ENCODE measurements at regions not wholly inside any gene's neighbourhood (a gene's known extent, or its start where the extent isn't known, plus 50 kb on each side); places are given as distances from the start of the nearest gene placed in this dataset.
A peak's percentile ranks its signal among the peaks of the same experiment; 100 is the strongest.

DNA sequence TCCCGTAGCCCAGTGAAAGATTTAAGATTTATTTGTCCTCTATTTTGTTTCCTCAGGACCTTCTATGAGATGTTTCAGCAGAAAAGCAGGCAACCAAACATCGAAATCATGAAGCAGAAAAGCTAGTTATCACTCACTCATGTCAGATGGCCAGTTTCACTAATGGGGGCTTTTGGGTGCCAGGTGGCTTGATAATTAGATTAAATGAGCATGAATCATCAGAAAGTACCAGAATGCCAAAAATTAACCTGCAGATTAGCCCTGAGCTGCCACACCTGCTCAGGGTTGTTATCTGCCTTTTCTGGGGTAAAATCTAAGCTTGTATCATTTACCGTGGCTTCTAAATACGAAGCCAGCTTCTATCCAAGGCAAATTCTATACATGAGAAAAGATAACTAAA lies 1017.5 kb downstream of the XPNPEP1 start:
- H3K9ac ChIP-seq (ENCODE audit: insufficient read depth, low read length): no peak overlapping the region
- H3K4me3 ChIP-seq (replicated peaks in 1 of 4; ENCODE audit: control extremely low read depth in 1 of 4, insufficient read depth in 1 of 4, low read depth in 3 of 4, low read length in 4 of 4): no peak overlapping the region
- H3K27ac ChIP-seq (ENCODE audit: insufficient read depth, low read length): no peak overlapping the region
- H3K9me3 ChIP-seq (ENCODE audit: control insufficient read depth, insufficient read depth, low read depth, low read length): no peaks in the 10 kb centered on the region
- no peaks in the 10 kb centered on the region for H4K20me1 ChIP-seq (ENCODE audit: control insufficient read depth, extremely low read depth, insufficient read depth, low read length)
- H3K36me3 ChIP-seq (ENCODE audit: control insufficient read depth, insufficient read depth, low read length): no peaks in the 10 kb centered on the region
- H3K4me2 ChIP-seq (ENCODE audit: extremely low read depth, insufficient read depth, low read length): no peak overlapping the region
- TF ChIP-seq, protein P1, sequence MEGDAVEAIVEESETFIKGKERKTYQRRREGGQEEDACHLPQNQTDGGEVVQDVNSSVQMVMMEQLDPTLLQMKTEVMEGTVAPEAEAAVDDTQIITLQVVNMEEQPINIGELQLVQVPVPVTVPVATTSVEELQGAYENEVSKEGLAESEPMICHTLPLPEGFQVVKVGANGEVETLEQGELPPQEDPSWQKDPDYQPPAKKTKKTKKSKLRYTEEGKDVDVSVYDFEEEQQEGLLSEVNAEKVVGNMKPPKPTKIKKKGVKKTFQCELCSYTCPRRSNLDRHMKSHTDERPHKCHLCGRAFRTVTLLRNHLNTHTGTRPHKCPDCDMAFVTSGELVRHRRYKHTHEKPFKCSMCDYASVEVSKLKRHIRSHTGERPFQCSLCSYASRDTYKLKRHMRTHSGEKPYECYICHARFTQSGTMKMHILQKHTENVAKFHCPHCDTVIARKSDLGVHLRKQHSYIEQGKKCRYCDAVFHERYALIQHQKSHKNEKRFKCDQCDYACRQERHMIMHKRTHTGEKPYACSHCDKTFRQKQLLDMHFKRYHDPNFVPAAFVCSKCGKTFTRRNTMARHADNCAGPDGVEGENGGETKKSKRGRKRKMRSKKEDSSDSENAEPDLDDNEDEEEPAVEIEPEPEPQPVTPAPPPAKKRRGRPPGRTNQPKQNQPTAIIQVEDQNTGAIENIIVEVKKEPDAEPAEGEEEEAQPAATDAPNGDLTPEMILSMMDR (conservative IDR thresholded peaks at IDR 0.05 in 1 of 2, IDR thresholded peaks at IDR 0.05 in 1 of 2; ENCODE audit: low read depth in 1 of 2, low read length in 2 of 2): no peak
- TF ChIP-seq EZH2 (IDR thresholded peaks at IDR 0.05; ENCODE audit: low read length, missing control alignments): no peak
- H2AFZ ChIP-seq (ENCODE audit: low read length): no peak overlapping the region
- H3K27me3 ChIP-seq (ENCODE audit: control insufficient read depth, insufficient read depth, low read length): no peaks in the 10 kb centered on the region
- no peaks in the 10 kb centered on the region for H3K79me2 ChIP-seq (ENCODE audit: control insufficient read depth, insufficient read depth, low read length)
- H3K4me1 ChIP-seq (ENCODE audit: control insufficient read depth, extremely low read depth, insufficient read depth, low read length): no peaks in the 10 kb centered on the region
- no peak for DNase-seq (ENCODE audit: low read depth in 2 of 2)

DNA sequence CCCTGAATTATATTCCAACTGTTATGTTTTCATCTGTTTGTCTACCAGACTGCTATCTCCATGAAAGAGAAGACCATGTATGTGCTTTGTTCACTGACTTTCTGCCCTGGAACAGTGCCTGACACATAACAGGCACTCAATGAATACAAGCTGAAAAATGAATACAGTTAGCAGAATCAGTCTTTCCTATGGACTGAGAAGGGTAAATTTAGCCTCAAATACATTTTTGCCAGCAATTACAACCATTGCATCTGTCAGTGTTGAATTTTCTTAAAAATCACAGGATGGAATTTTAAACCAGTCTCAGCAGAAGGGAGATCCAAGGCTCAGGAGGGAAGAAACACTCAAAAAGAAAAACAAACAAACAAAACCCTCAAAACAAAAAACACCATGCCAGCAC lies 1018.1 kb downstream of the XPNPEP1 start:
- no peak for TF ChIP-seq EZH2 (IDR thresholded peaks at IDR 0.05; ENCODE audit: low read length, missing control alignments)
- TF ChIP-seq, protein P1 (conservative IDR thresholded peaks at IDR 0.05 in 1 of 2, IDR thresholded peaks at IDR 0.05 in 1 of 2; ENCODE audit: low read depth in 1 of 2, low read length in 2 of 2): no peak
- no peaks in the 10 kb centered on the region for H3K27me3 ChIP-seq (ENCODE audit: control insufficient read depth, insufficient read depth, low read length)
- H4K20me1 ChIP-seq (ENCODE audit: control insufficient read depth, extremely low read depth, insufficient read depth, low read length): no peaks in the 10 kb centered on the region

DNA sequence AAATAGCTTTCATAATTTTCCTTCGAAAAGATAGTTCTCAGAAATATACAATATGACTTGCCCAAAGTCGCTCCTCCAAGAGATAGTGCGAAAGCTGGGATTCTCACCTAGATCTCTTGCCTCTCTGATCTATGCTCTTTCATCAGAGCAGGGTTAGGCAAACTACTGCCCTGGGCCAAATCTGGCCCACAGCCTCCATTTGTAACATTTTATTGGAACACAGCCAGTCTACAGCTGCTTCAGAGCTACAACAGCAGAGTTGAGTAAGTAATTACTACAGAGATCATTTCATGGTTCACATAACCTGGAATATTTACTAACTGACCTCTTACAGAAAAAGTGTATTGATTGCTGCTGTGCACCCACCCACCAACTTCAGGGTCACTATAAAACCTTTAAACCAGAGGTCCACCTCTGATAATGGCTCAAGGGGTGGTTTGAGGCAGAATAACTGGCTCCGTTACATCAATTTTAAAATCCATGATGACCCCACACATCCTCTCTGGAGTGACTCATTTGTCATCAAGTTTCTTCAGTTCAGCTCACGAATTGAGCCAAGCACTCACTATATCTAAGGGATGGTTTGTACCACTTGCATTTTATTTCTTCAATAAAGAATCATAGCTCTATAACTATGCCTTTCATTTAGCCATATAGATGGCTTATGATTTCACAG lies 1019.0 kb downstream of the XPNPEP1 start:
- H3K27me3 ChIP-seq (ENCODE audit: control insufficient read depth, insufficient read depth, low read length): no peaks in the 10 kb centered on the region
- DNase-seq (ENCODE audit: low read depth in 2 of 2): peak; percentile 42 to 52
- H3K4me3 ChIP-seq (replicated peaks in 1 of 4; ENCODE audit: control extremely low read depth in 1 of 4, insufficient read depth in 1 of 4, low read depth in 3 of 4, low read length in 4 of 4): no peak overlapping the region
- no peak overlapping the region for H3K27ac ChIP-seq (ENCODE audit: insufficient read depth, low read length)
- no peaks in the 10 kb centered on the region for H3K79me2 ChIP-seq (ENCODE audit: control insufficient read depth, insufficient read depth, low read length)
- H3K4me2 ChIP-seq (ENCODE audit: extremely low read depth, insufficient read depth, low read length): no peak overlapping the region
- TF ChIP-seq, protein P1 (conservative IDR thresholded peaks at IDR 0.05 in 1 of 2, IDR thresholded peaks at IDR 0.05 in 1 of 2; ENCODE audit: low read depth in 1 of 2, low read length in 2 of 2): no peak
- TF ChIP-seq EZH2 (IDR thresholded peaks at IDR 0.05; ENCODE audit: low read length, missing control alignments): no peak
- no peak overlapping the region for H2AFZ ChIP-seq (ENCODE audit: low read length)
- no peaks in the 10 kb centered on the region for H3K9me3 ChIP-seq (ENCODE audit: control insufficient read depth, insufficient read depth, low read depth, low read length)
- no peaks in the 10 kb centered on the region for H3K4me1 ChIP-seq (ENCODE audit: control insufficient read depth, extremely low read depth, insufficient read depth, low read length)
- no peak overlapping the region for H3K9ac ChIP-seq (ENCODE audit: insufficient read depth, low read length)
- H3K36me3 ChIP-seq (ENCODE audit: control insufficient read depth, insufficient read depth, low read length): no peaks in the 10 kb centered on the region
- H4K20me1 ChIP-seq (ENCODE audit: control insufficient read depth, extremely low read depth, insufficient read depth, low read length): no peaks in the 10 kb centered on the region

More for the DNA sequence above, 1018.1 kb downstream of the XPNPEP1 start:
- no peaks in the 10 kb centered on the region for H3K4me1 ChIP-seq (ENCODE audit: control insufficient read depth, extremely low read depth, insufficient read depth, low read length)
- H3K9me3 ChIP-seq (ENCODE audit: control insufficient read depth, insufficient read depth, low read depth, low read length): no peaks in the 10 kb centered on the region
- H3K9ac ChIP-seq (ENCODE audit: insufficient read depth, low read length): no peak overlapping the region
- no peak overlapping the region for H3K4me3 ChIP-seq (replicated peaks in 1 of 4; ENCODE audit: control extremely low read depth in 1 of 4, insufficient read depth in 1 of 4, low read depth in 3 of 4, low read length in 4 of 4)
- H2AFZ ChIP-seq (ENCODE audit: low read length): no peak overlapping the region
- no peaks in the 10 kb centered on the region for H3K36me3 ChIP-seq (ENCODE audit: control insufficient read depth, insufficient read depth, low read length)
- DNase-seq (ENCODE audit: low read depth in 2 of 2): no peak
- no peak overlapping the region for H3K27ac ChIP-seq (ENCODE audit: insufficient read depth, low read length)
- H3K4me2 ChIP-seq (ENCODE audit: extremely low read depth, insufficient read depth, low read length): no peak overlapping the region
- H3K79me2 ChIP-seq (ENCODE audit: control insufficient read depth, insufficient read depth, low read length): no peaks in the 10 kb centered on the region

Measured in fibroblast of lung (primary cell).